H1 (cell line): ENCODE measurements at regions not wholly inside any gene's neighbourhood (a gene's known extent, or its start where the extent isn't known, plus 50 kb on each side); places are given as distances from the start of the nearest gene placed in this dataset.

Experiments used
- CTCF ChIA-PET: fragments of 300-600 bp; sonication (Branson Sonifier 250); formaldehyde crosslinking; loops from one replicate; lab custom pipeline; 2021; ENCODE audit not compliant: partially characterized antibody; lab: Charles Lee
- POLR2A ChIA-PET: fragments of 300-600 bp; sonication (Branson Sonifier 250); formaldehyde crosslinking; loops from one replicate; lab custom pipeline; 2021; ENCODE audit warnings: inconsistent platforms; ENCODE audit not compliant: partially characterized antibody; lab: Charles Lee
- DNase-seq, 2 experiments: peaks; one replicate each; pipeline versions ENCODE4 v3.0.0 to v3.0.0-alpha.2; 2010 to 2022; ENCODE audit warnings: low spot score in 2 of 2, low read depth in 1 of 2, mixed read lengths in 1 of 2
- FAIRE-seq: peaks from 2 replicates; lab custom pipeline; 2011; peaks lifted over from hg19 to GRCh38; lab: Jason Lieb, UNC
- H2AFZ ChIP-seq: 2 replicates; pipeline ENCODE4 v1.8.1; 2012; ENCODE audit warnings: low read length, inconsistent platforms
- H2AK5ac ChIP-seq: 2 replicates; pipeline ENCODE4 v1.6.1; 2013; ENCODE audit warnings: low read depth, low read length
- H2BK120ac ChIP-seq: replicated peaks from 2 replicates; pipeline ENCODE3; 2013; ENCODE audit warnings: low read depth, low read length, inconsistent platforms
- H2BK12ac ChIP-seq: 2 replicates; pipeline ENCODE4 v1.6.1; 2013; ENCODE audit warnings: low read depth, low read length
- H2BK15ac ChIP-seq: 2 replicates; pipeline ENCODE4 v1.6.1; 2013; ENCODE audit warnings: low read length
- H2BK20ac ChIP-seq: 2 replicates; pipeline ENCODE4 v1.6.1; 2013; ENCODE audit warnings: low read length
- H2BK5ac ChIP-seq: 2 replicates; pipeline ENCODE4 v1.6.1; 2013; ENCODE audit warnings: low read depth, low read length
- H3K14ac ChIP-seq: 2 replicates; pipeline ENCODE4 v1.6.1; 2013; ENCODE audit warnings: inconsistent platforms; ENCODE audit not compliant: insufficient read length
- H3K18ac ChIP-seq: 2 replicates; pipeline ENCODE4 v1.6.1; 2013; ENCODE audit warnings: low read length; ENCODE audit errors: extremely low read depth
- H3K23ac ChIP-seq: 2 replicates; pipeline ENCODE4 v1.6.1; 2013; ENCODE audit warnings: inconsistent platforms; ENCODE audit not compliant: insufficient read length
- H3K23me2 ChIP-seq: 2 replicates; pipeline ENCODE4 v1.6.1; 2013; ENCODE audit warnings: low read depth, low read length
- H3K27ac ChIP-seq: 2 replicates; pipeline ENCODE4 v1.6.1; 2011; ENCODE audit warnings: low read depth, low read length, inconsistent platforms
- H3K27me3 ChIP-seq, 4 experiments: replicated peaks in 1 of 4; 1 replicate in 1 of 4; 2 replicates in 3 of 4; pipeline versions ENCODE4 v1.6.1 to v1.8.1; 2011 to 2013; ENCODE audit warnings: low read length in 3 of 4, mild to moderate bottlenecking in 3 of 4, inconsistent platforms in 2 of 4, mixed read lengths in 2 of 4, moderate library complexity in 1 of 4; ENCODE audit not compliant: control insufficient read depth in 3 of 4, insufficient read depth in 3 of 4; ENCODE audit errors: extremely low read depth in 1 of 4
- H3K36me3 ChIP-seq, 4 experiments: 2 replicates each; pipeline versions ENCODE4 v1.6.1 to v1.8.1; 2011 to 2013; ENCODE audit warnings: mild to moderate bottlenecking in 4 of 4, low read length in 3 of 4, moderate library complexity in 2 of 4, control low read depth in 1 of 4, inconsistent platforms in 1 of 4; ENCODE audit not compliant: insufficient read depth in 4 of 4, control insufficient read depth in 2 of 4
- H3K4ac ChIP-seq: replicated peaks from 2 replicates; pipeline ENCODE3; 2013; ENCODE audit warnings: low read length, low read depth, mixed read lengths, inconsistent platforms; ENCODE audit not compliant: insufficient read length
- H3K4me1 ChIP-seq, 4 experiments: replicated peaks in 1 of 4; 1 replicate in 1 of 4; 2 replicates in 3 of 4; pipeline versions ENCODE4 v1.6.1 to v1.8.1; 2011 to 2013; ENCODE audit warnings: low read length in 3 of 4, inconsistent platforms in 2 of 4, mixed read lengths in 1 of 4; ENCODE audit not compliant: insufficient read depth in 4 of 4, control insufficient read depth in 3 of 4
- H3K4me2 ChIP-seq, 2 experiments: 2 replicates each; pipeline versions ENCODE4 v1.6.1 to v1.8.1; 2011 to 2013; ENCODE audit warnings: low read depth in 2 of 2, low read length in 2 of 2, control low read depth in 1 of 2, inconsistent platforms in 1 of 2, mild to moderate bottlenecking in 1 of 2; ENCODE audit not compliant: insufficient read depth in 1 of 2
- H3K4me3 ChIP-seq, 4 experiments: fragments of 200-600, 300-600 bp in 1 of 4; sonication (generic), shearing (Covaris generic), sonication (Bioruptor Twin) in 1 of 4; 2 replicates each; pipeline versions ENCODE4 v1.5.1 to v1.8.1; 2011 to 2016; ENCODE audit warnings: low read length in 4 of 4, low read depth in 3 of 4, control low read depth in 2 of 4, inconsistent platforms in 2 of 4, mild to moderate bottlenecking in 2 of 4, mixed read lengths in 1 of 4, moderate library complexity in 1 of 4; ENCODE audit not compliant: insufficient read depth in 2 of 4; ENCODE audit errors: extremely low read depth in 1 of 4
- H3K56ac ChIP-seq: replicated peaks from 2 replicates; pipeline ENCODE3; 2013; ENCODE audit warnings: low read depth, mild to moderate bottlenecking, mixed read lengths, low read length, inconsistent platforms; ENCODE audit not compliant: insufficient read length
- H3K79me1 ChIP-seq: 2 replicates; pipeline ENCODE4 v1.6.1; 2013; ENCODE audit warnings: low read depth, low read length, control low read depth
- H3K79me2 ChIP-seq, 2 experiments: 2 replicates each; pipeline versions ENCODE4 v1.6.1 to v1.8.1; 2012 to 2013; ENCODE audit warnings: low read length in 2 of 2, mild to moderate bottlenecking in 2 of 2, inconsistent platforms in 1 of 2; ENCODE audit not compliant: insufficient read depth in 2 of 2, control insufficient read depth in 1 of 2
- H3K9ac ChIP-seq, 4 experiments: replicated peaks in 1 of 4; 1 replicate in 1 of 4; 2 replicates in 3 of 4; pipeline versions ENCODE4 v1.6.1 to v1.8.1; 2011 to 2013; ENCODE audit warnings: low read depth in 3 of 4, low read length in 3 of 4, control low read depth in 2 of 4, mild to moderate bottlenecking in 2 of 4, moderate library complexity in 2 of 4, inconsistent platforms in 1 of 4; ENCODE audit errors: extremely low read depth in 1 of 4
- H3K9me3 ChIP-seq, 2 experiments: 2 replicates each; pipeline versions ENCODE4 v1.6.1 to v1.8.1; 2012 to 2013; ENCODE audit warnings: mild to moderate bottlenecking in 2 of 2, moderate library complexity in 2 of 2, control low read depth in 1 of 2, inconsistent platforms in 1 of 2, low read depth in 1 of 2, low read length in 1 of 2, mixed read lengths in 1 of 2; ENCODE audit not compliant: insufficient read depth in 2 of 2
- H4K20me1 ChIP-seq, 2 experiments: replicated peaks in 1 of 2; 2 replicates each; pipeline versions ENCODE3 to v1.8.1; 2011 to 2013; ENCODE audit warnings: inconsistent platforms in 2 of 2, low read length in 2 of 2, mild to moderate bottlenecking in 1 of 2; ENCODE audit not compliant: insufficient read depth in 2 of 2, control insufficient read depth in 1 of 2
- H4K5ac ChIP-seq: 2 replicates; pipeline ENCODE4 v1.6.1; 2013; ENCODE audit warnings: low read length, low read depth, mixed read lengths, inconsistent platforms; ENCODE audit not compliant: insufficient read length
- H4K8ac ChIP-seq: 2 replicates; pipeline ENCODE4 v1.8.0; 2013; ENCODE audit warnings: mild to moderate bottlenecking, moderate library complexity, low read length, inconsistent platforms; ENCODE audit not compliant: insufficient read depth; ENCODE audit errors: extremely low read depth
- H4K91ac ChIP-seq: replicated peaks from 2 replicates; pipeline ENCODE3; 2013; ENCODE audit warnings: low read length, mixed read lengths, inconsistent platforms; ENCODE audit not compliant: insufficient read length
- BRCA1 ChIP-seq: IDR thresholded peaks from 2 replicates; pipeline ENCODE4 v1.6.1; 2012; ENCODE audit warnings: low read depth, low read length, improper control_type of control experiment
- CBX8 ChIP-seq: fragments of 300-800, 300-1000 bp; sonication (generic); IDR thresholded peaks from 2 replicates; pipeline ENCODE4 v1.7.1; 2016; ENCODE audit warnings: low read depth, low read length, borderline replicate concordance
- CHD1 ChIP-seq: IDR thresholded peaks from 2 replicates; pipeline ENCODE4 v1.6.1; 2012; ENCODE audit warnings: low read depth, low read length, improper control_type of control experiment
- CHD2 ChIP-seq: IDR thresholded peaks from 2 replicates; pipeline ENCODE4 v1.6.1; 2012; ENCODE audit warnings: low read length, improper control_type of control experiment
- CREB1 ChIP-seq: IDR thresholded peaks from 2 replicates; pipeline ENCODE4 v1.6.1; 2012; ENCODE audit warnings: inconsistent platforms
- CTCF ChIP-seq, 3 experiments: IDR thresholded peaks; 1 replicate in 2 of 3; 2 replicates in 1 of 3; pipeline versions ENCODE4 v1.5.1 to v1.6.1; 2011; ENCODE audit warnings: low read length in 3 of 3, mild to moderate bottlenecking in 3 of 3, inconsistent platforms in 2 of 3, low read depth in 1 of 3, moderate library complexity in 1 of 3; ENCODE audit not compliant: insufficient read depth in 1 of 3; ENCODE audit errors: control extremely low read depth in 1 of 3
- EP300 ChIP-seq, 2 experiments: IDR thresholded peaks; 1 replicate in 1 of 2; 2 replicates in 1 of 2; pipeline ENCODE4 v1.6.1; 2011 to 2012; ENCODE audit warnings: low read depth in 2 of 2, low read length in 2 of 2, mild to moderate bottlenecking in 2 of 2, borderline replicate concordance in 1 of 2, inconsistent platforms in 1 of 2, moderate library complexity in 1 of 2
- EZH2 ChIP-seq: fragments of 200-600 bp; sonication (generic); IDR thresholded peaks from 2 replicates; pipeline ENCODE4 v1.7.1; 2012; ENCODE audit warnings: low read depth, mild to moderate bottlenecking, moderate library complexity, low read length, inconsistent platforms; ENCODE audit not compliant: severe bottlenecking
- JUN ChIP-seq: IDR thresholded peaks from 2 replicates; pipeline ENCODE4 v1.6.1; 2011; ENCODE audit warnings: low read depth, mild to moderate bottlenecking, improper control_type of control experiment, low read length
- POU5F1 ChIP-seq: IDR thresholded peaks from 2 replicates; pipeline ENCODE4 v1.6.1; 2011; ENCODE audit warnings: low read depth, mild to moderate bottlenecking, low read length, moderate library complexity
- SAP30 ChIP-seq: fragments of 300-600 bp; sonication (generic); IDR thresholded peaks from 2 replicates; pipeline ENCODE4 v1.7.1; 2012; ENCODE audit warnings: low read length, moderate library complexity, mild to moderate bottlenecking, inconsistent platforms; ENCODE audit not compliant: insufficient read depth, insufficient replicate concordance
- SP2 ChIP-seq: IDR thresholded peaks from 2 replicates; pipeline ENCODE4 v1.6.1; 2012; ENCODE audit warnings: mild to moderate bottlenecking, low read length, inconsistent platforms
- TBP ChIP-seq: IDR thresholded peaks from 2 replicates; pipeline ENCODE4 v1.6.1; 2011; ENCODE audit warnings: low read depth, low read length, improper control_type of control experiment

DNA sequence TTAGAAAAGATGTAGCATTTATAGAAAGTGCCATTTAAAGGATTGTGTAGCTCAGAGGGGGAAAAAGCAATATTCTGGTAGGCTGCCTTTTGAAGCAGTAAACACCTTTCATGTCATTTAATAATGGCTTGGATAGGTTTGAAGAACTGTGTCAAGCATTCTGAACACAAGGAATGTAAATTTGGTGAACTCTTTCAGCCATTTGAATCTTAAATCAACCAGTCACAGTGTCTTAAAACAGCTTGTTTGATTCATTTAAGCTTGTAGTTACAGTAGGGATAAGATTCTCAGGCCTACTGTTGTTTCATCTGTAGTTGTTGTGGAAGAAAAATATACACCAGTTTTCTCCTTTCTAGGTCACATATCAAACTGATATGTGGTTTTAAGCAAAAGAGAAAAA lies 299.4 kb upstream of the NOVA1 start:
- no peaks in the 10 kb centered on the region for H3K4me1 ChIP-seq
- H3K79me2 ChIP-seq = no peaks in the 10 kb centered on the region
- H3K23ac ChIP-seq = no peak overlapping the region
- H4K20me1 ChIP-seq = no peaks in the 10 kb centered on the region
- no peak overlapping the region for H3K18ac ChIP-seq
- no peak overlapping the region for H3K9ac ChIP-seq
- H2AK5ac ChIP-seq = no peak overlapping the region
- H2BK120ac ChIP-seq = no peak overlapping the region
- no peak overlapping the region for H4K91ac ChIP-seq
- no peak overlapping the region for H4K5ac ChIP-seq
- no peak overlapping the region for H2BK20ac ChIP-seq
- no peak overlapping the region for H4K8ac ChIP-seq
- DNase-seq = no peak
- H3K27me3 ChIP-seq = no peaks in the 10 kb centered on the region
- H3K4me3 ChIP-seq = no peak overlapping the region
- ChIA-PET POLR2A (no interaction called here), CTCF (interaction anchor here (1.1 kb wide), 1 partner anchor 20 kb away, joined by 4 read pairs; no protein-coding TSS in a partner anchor)
- H3K4ac ChIP-seq = no peak overlapping the region
- no peak overlapping the region for H2BK5ac ChIP-seq
- no peaks in the 10 kb centered on the region for H3K79me1 ChIP-seq
- peaks cover 2 to 7% of the 10 kb centered on the region in 2 experiments; a peak in 1 of 4 replicates for H3K9me3 ChIP-seq
- H3K14ac ChIP-seq = no peak overlapping the region
- no peak overlapping the region for H2BK15ac ChIP-seq
- no peaks in the 10 kb centered on the region for H3K23me2 ChIP-seq
- H3K36me3 ChIP-seq = no peaks in the 10 kb centered on the region; a peak in 1 of 8 replicates
- no peak overlapping the region for H3K56ac ChIP-seq
- H3K4me2 ChIP-seq = no peak overlapping the region
- no peak overlapping the region for H2AFZ ChIP-seq
- no peak overlapping the region for H3K27ac ChIP-seq
- H2BK12ac ChIP-seq = no peak overlapping the region
- no peak for FAIRE-seq
- TF ChIP-seq SAP30 = no peak
- no peak for TF ChIP-seq EP300 (IDR thresholded peaks at IDR 0.05; ENCODE audit: borderline replicate concordance in 1 of 2, low read depth in 2 of 2, low read length in 2 of 2)
- TF ChIP-seq SP2 = no peak
- TF ChIP-seq CREB1 = no peak
- no peak for TF ChIP-seq JUN
- TF ChIP-seq EZH2 = no peak
- TF ChIP-seq CHD2 = no peak
- no peak for TF ChIP-seq BRCA1
- no peak for TF ChIP-seq CTCF (IDR thresholded peaks at IDR 0.05; ENCODE audit: control extremely low read depth in 1 of 3, insufficient read depth in 1 of 3, low read depth in 1 of 3, low read length in 3 of 3)
- TF ChIP-seq POU5F1 = no peak
- no peak for TF ChIP-seq CHD1
- TF ChIP-seq TBP = no peak
- TF ChIP-seq CBX8 = no peak
